NB4 (cell line): ENCODE measurements at regions not wholly inside any gene's neighbourhood (a gene's known extent, or its start where the extent isn't known, plus 50 kb on each side); places are given as distances from the start of the nearest gene placed in this dataset.

Experiments
- DNase-seq: peaks from one replicate; pipeline ENCODE4 v3.0.0; 2010; ENCODE audit warnings: low read depth
- H3K4me3 ChIP-seq: one replicate; pipeline ENCODE4 v1.5.1; 2011; ENCODE audit warnings: mild to moderate bottlenecking, low read depth, low read length, moderate library complexity
- CTCF ChIP-seq: IDR thresholded peaks from one replicate; pipeline ENCODE4 v1.5.1; 2012; ENCODE audit warnings: low read depth, low read length
- MAX ChIP-seq: IDR thresholded peaks from 2 replicates; pipeline ENCODE4 v1.6.1; 2011; ENCODE audit warnings: low read depth, low read length
- MYC ChIP-seq: IDR thresholded peaks from 2 replicates; pipeline ENCODE4 v1.6.1; 2011; ENCODE audit warnings: low read depth, low read length
- POLR2A ChIP-seq: IDR thresholded peaks from 2 replicates; pipeline ENCODE4 v1.6.1; 2011; ENCODE audit warnings: mild to moderate bottlenecking; ENCODE audit not compliant: insufficient read length; ENCODE audit errors: extremely low read depth

- TF ChIP-seq MAX: no peak
- no peak for TF ChIP-seq MYC
- no peak for DNase-seq
Observed at GRCh38 chr3:59381282-59381681, 331.5 kb upstream of the CFAP20DC start.

GRCh38 chr3:59380146-59380545 lies 330.3 kb upstream of the CFAP20DC start:
- H3K4me3 ChIP-seq: no peak overlapping the region
- TF ChIP-seq MYC: no peak
- TF ChIP-seq CTCF: no peak
- no peak for TF ChIP-seq MAX
- TF ChIP-seq POLR2A: no peak
- DNase-seq: no peak

More at GRCh38 chr3:59381282-59381681, 331.5 kb upstream of the CFAP20DC start:
- H3K4me3 ChIP-seq: no peak overlapping the region

GRCh38 chr3:59374818-59375211 lies 325.0 kb upstream of the CFAP20DC start:
- H3K4me3 ChIP-seq: no peak overlapping the region
- TF ChIP-seq POLR2A: no peak
- DNase-seq: no peak

GRCh38 chr3:59374091-59374817 lies 324.4 kb upstream of the CFAP20DC start:
- no peak for DNase-seq
- H3K4me3 ChIP-seq: no peak overlapping the region
- TF ChIP-seq CTCF: no peak
- no peak for TF ChIP-seq MAX
- TF ChIP-seq MYC: no peak
- TF ChIP-seq POLR2A: no peak

- TF ChIP-seq MYC: no peak
- TF ChIP-seq MAX: no peak
- no peak for TF ChIP-seq POLR2A
- TF ChIP-seq CTCF: no peak
- no peak overlapping the region for H3K4me3 ChIP-seq
- DNase-seq: no peak
Observed at GRCh38 chr3:59372346-59372745, 322.5 kb upstream of the CFAP20DC start.

- H3K4me3 ChIP-seq: no peak overlapping the region
- TF ChIP-seq MAX (no peak), POLR2A (no peak), MYC (no peak), CTCF (no peak)
- no peak for DNase-seq
Observed at GRCh38 chr3:59368900-59369675, 319.3 kb upstream of the CFAP20DC start.

- no peak for TF ChIP-seq MYC
- no peak for TF ChIP-seq CTCF
- TF ChIP-seq MAX: no peak
- no peak for TF ChIP-seq POLR2A
- no peak for DNase-seq
Observed at GRCh38 chr3:59367150-59367549, 317.3 kb upstream of the CFAP20DC start.

More at GRCh38 chr3:59367150-59367549, 317.3 kb upstream of the CFAP20DC start:
- H3K4me3 ChIP-seq: no peak overlapping the region
